GM18519 (cell line): ENCODE measurements at regions not wholly inside any gene's neighbourhood (a gene's known extent, or its start where the extent isn't known, plus 50 kb on each side); places are given as distances from the start of the nearest gene placed in this dataset.
"Not testable (repeated sequence)": the region's sequence is repeated elsewhere in the genome, so short reads cannot be mapped to it uniquely, and the experiment has no call there.

Source experiments
- ATAC-seq: cut with Tn5 transposase; IDR thresholded peaks from one replicate; pipeline ENCODE4 v1.9.1; 2021; ENCODE audit warnings: mild to moderate bottlenecking, moderate library complexity; ENCODE audit not compliant: unreplicated experiment, low FRiP score

DNA sequence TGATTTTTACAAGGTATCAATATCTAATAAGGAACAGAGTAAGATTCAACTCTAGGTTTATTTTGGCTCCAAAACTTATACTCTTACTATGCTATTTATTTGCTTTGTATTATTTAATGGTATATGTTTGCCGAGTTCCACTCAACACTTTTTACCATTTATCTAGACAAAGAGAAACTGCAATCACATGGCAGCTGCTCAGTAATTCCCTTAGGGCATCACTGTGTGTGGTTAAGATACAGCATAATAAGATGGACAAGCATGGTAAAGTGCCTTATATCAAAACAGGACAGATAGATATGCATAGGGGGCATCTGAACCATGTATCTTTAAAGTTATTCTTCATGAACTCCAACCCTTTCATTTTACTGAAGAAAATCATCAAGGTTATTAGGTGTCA lies 483.0 kb upstream of the ID4 start:
- ATAC-seq: no peak

GRCh38 chr6:19356692-19357091 lies 480.5 kb upstream of the ID4 start:
- ATAC-seq: no peak

DNA sequence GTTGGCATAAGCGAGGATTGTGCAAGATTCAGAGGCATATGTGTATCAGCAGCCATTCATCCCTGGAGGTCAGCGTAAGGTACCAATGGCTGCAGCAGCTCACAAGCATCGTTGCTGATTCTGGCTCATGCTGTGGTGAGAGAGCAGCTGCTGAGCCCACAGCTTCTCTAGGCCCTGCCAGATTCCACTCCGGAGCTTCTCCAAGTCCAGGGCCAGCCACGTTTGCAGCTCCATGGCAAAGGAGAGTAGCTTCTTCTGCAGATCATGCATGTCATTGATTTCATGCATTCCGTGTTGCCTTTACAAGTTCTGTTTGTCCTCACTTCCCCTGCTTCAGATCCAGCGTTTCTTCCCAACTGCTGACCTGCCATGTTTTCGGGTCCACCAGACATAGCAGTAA lies 474.8 kb upstream of the ID4 start:
- ATAC-seq: no peak

DNA sequence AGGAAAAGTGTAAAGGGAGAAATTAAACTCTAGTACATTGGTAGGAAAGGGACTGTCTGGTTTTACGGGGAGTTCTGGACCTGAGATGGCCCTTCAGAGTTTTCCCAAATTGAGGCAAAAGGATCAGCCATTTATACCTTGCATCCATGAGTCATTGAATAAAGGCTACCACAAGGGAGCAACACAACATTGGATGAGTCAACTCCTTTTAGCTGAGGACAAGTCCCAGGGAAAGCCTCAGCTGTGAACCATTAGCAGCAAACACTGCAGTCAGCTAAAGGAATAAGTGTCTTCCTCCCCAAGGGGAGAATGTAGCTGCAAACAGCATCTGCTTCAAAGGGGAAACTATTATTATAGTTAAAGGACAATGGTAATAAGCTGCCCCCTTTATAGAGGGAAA lies 468.7 kb upstream of the ID4 start:
- no peak for ATAC-seq

- no peak for ATAC-seq
Observed at GRCh38 chr6:19369785-19370184, 467.4 kb upstream of the ID4 start.

DNA sequence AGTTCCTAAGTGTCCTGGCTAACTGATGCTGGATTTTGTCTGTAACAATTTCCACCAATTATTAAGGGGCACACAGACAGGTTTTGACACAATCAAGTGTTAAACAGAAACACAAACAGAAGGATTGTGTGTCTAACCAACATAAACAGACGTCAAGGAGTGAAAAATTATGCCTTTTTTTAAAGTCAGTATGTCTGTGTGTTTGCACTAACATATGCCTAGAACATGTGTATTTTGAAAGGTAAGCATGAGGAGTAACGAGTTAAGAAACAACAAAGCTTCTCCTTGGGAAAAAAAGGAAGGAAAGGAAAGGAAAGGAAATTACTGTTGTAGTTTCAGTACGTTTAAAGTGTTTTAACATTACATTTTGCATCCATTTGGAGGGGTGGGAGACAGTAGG lies 466.3 kb upstream of the ID4 start:
- no peak for ATAC-seq

DNA sequence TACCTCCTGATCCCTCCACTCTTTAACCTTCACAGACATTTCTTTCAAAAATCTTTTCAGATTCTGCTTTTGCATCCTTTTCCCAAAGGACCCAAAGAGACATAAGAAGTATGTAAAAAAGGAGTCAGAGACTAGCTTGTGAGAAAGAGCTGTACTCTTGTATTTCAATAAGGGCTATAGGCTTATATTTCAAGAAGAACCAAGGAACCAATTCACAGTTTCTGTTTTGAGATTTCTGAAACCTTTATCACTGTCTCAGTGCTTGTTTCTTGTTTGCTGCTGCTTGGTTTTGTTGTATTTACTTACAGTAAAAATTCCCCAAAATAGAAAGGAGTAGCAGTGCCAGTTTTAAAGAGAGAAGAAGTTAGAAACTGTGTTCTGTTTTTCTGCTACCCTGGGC lies 461.6 kb upstream of the ID4 start:
- ATAC-seq: no peak

- no peak for ATAC-seq
Observed at GRCh38 chr6:19377722-19378121, 459.4 kb upstream of the ID4 start.

- no peak for ATAC-seq
Observed at GRCh38 chr6:19380293-19380692, 456.9 kb upstream of the ID4 start.

DNA sequence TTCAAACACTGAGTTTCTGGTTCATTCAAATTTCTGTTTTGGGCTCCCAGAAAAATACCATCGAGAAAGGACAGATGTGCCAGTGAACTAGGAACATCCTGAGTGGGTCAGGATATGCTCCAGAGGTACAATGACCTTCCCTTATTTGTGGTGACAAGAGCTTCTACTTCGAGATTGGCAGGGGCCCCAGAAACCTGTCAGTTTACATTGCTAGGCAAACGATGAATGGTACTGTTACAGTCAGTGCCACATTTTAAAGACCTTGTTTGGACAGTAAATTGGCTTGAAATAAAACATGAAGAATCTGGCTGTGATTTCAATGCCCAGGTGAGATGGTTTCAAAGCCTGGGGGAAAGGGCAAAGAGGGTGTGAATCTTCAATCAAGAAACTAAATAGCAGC lies 454.5 kb upstream of the ID4 start:
- no peak for ATAC-seq

GRCh38 chr6:19391926-19392325 lies 445.2 kb upstream of the ID4 start:
- ATAC-seq: no peak

DNA sequence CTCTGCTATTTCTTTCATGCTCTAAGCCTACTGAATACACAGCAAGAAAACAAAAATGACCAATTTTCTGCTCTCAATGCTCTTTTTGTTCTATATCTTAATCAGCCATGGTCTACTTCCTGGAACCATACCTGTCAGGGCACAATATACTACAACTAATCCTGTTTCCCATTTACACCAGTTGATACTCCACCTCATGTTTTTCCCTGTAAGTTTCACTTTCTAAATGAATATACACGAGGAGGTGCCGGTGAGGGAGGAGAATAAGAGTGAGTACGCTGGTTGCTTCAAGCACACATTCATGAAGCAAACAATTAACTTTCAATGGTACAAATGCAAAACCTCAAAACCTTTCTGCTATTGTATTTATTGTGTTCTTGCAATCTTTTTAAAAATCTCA lies 443.1 kb upstream of the ID4 start:
- ATAC-seq: no peak

DNA sequence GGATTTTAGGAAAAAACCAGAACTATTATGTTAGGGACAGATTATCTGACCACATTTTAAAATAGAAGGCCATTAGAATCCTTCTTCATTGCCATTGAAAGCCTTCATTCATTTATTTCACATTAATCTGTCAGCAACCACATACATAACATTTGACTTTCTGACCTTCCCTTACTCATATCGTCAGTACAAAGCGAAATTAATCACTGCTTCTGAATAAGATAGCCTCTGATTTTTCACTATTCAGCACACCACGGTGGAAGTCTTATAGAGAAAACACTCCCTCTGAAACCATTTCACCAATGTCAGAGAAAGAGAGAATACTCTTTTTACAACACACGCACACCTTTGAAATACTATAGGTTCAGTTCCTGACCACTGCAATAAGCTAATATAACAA lies 442.5 kb upstream of the ID4 start:
- ATAC-seq: no peak

DNA sequence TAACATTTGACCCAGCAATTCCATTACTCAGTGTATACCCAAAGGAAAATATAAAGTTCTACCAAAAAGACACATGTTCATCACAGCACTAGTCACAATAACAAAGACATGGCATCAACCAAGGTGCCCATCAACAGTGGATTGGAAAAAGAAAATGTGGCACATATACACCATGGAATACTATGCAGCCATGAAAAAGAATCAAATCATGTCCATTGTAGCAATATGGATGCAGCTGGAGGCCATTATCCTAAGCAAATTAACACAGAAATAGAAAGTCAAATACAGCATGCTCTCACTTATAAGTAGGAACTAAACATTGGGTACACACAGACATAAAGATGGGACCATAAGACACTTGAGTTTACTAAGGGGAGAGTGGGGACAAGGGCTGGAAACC lies 441.9 kb upstream of the ID4 start:
- no peak for ATAC-seq

DNA sequence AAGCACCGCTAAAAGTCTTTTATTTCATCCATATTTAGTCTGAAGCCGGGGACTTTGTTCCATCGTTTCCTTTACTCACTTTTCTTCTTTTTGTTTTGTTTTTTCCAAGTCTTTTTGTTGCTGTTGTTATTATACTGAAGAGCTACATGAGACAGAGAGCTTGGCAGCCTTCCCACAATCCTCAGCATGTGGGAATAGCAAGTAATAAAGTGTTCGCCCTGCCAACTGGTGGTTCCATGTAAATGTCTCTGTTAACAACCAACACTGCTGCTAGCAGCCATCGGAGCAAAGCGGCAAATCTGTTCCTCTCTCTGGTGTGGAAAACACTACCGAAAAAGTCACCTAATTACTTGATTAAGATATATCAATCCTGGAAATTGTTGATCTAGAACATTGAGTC lies 437.8 kb upstream of the ID4 start:
- no peak for ATAC-seq

DNA sequence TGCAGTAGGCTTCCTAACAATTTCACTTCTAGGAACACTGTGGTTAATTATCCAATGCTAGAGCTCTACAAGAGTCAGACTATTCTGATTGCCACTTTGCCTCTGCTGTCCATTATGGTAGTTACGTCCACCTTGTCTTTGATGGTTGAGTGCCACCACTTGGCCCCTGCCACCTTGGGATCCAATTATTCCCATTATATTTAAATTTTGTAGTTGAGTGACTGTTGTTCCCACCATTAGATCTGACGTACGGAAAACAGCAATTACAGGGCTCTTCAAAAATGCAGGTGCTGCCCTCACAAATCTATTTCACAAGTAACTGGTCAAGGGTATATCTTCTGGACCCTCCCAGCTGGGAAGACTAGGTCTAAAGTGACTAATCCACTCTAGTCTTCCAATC lies 432.3 kb upstream of the ID4 start:
- not testable (repeated sequence) for ATAC-seq

DNA sequence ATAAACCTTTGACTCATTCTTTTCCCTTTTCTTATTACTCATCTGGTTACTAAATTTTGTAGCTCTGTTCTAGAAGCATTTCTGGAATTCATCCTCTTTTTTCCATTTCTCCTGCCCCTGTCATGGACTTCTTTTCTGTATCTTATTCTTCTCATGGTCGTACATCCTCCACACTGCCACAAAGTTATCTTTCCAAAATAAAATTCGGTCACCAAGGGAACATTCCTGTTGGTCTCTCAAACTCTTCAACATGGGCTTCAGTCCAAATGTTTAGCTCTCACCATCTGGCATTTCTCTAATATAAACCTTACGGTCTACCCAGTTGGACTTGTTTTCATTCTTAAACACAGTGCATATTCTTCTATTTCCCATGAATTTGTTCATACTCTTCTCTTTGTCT lies 428.8 kb upstream of the ID4 start:
- no peak for ATAC-seq

DNA sequence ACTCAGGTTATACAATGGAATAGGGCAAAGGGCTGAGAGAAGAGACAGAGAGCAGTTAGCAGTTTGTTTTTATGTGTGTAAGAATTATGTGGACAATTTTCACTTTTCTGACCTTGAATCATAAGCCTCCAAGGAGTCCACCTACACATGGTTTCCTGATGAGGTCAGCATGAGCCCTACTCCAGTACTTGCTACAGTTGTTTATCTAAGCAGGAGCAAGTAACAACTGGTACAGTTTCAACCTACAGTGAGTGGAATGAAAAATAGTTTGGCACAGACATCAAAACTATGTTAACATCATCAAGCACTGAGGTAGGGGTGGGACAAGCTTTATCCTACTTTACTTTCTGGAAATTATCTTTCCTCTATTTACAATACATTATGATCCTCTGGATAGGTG lies 426.7 kb upstream of the ID4 start:
- ATAC-seq: no peak

DNA sequence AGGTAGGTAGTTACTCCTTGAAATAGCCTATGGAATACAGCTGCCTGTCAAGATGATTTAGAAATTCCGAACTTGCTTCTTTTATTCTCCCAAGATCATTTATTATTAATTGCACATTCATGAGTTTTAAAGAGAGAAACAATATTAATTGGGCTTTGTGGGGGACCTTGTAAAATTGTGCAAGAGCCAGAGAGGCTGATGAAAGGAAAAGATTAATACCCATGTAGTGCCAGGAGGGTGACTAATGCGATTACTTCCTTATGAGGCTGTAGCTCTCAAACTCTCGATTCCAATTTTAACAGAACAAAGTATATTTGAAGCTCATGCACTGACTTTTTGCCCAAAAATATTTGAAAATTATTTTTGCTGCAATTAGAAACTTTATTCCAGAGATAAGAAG lies 423.8 kb upstream of the ID4 start:
- ATAC-seq: no peak

GRCh38 chr6:19415605-19416326 lies 421.4 kb upstream of the ID4 start:
- no peak for ATAC-seq

- no peak for ATAC-seq
Observed at GRCh38 chr6:19416811-19417210, 420.4 kb upstream of the ID4 start.

- no peak for ATAC-seq
Observed at GRCh38 chr6:19417713-19418112, 419.5 kb upstream of the ID4 start.

DNA sequence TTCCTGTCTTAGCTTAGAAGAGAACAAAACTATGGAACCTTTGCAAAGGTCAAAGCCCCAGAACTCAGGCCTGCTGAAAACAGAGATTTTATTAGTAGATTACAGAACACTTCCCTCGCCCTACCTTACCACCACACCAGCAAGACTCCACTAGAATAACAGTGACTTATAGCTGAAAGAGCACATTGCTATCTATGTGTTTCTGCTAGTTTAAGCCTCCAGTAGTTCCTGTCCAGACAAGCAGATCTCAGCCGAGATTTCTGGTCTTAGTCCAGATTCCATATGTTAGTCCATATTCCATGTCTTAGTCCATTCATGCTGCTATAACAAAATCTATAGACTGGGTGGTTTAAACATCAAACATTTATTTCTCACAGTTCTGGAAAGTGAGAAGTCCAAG lies 412.3 kb upstream of the ID4 start:
- no peak for ATAC-seq
